NOMO-1 treated with DMSO at 0.1 percent for 48 hours (cell line): ENCODE measurements at regions not wholly inside any gene's neighbourhood (a gene's known extent, or its start where the extent isn't known, plus 50 kb on each side); places are given as distances from the start of the nearest gene placed in this dataset.
"Not testable (repeated sequence)": the region's sequence is repeated elsewhere in the genome, so short reads cannot be mapped to it uniquely, and the experiment has no call there.

Experiments used
- DNase-seq: peaks from one replicate; lab custom pipeline; 2025; ENCODE audit not compliant: unreplicated experiment; lab: John Stamatoyannopoulos, UW

GRCh38 chr3:81989758-81990157 is 228.3 kb upstream of the GBE1 start:
- DNase-seq = no peak

DNA sequence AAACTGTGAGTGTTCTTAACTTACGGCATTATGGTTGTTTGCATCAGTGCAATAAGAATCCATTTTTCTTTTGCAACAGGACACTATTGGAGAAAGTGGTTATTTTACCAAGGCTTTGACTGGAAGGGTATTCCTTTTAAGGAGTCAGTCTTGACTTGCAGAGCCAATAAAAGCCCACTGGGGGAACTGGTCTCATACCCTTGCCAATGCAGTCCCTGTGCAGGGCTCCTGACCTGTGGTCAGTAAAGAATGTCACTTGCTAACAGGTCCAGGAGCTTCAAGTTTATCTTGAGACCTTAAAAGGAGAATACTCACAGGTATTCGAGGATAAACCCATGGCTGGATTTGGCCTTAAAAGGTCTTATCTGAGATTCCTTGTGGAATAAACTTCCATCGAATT is 227.8 kb upstream of the GBE1 start:
- DNase-seq = no peak

DNA sequence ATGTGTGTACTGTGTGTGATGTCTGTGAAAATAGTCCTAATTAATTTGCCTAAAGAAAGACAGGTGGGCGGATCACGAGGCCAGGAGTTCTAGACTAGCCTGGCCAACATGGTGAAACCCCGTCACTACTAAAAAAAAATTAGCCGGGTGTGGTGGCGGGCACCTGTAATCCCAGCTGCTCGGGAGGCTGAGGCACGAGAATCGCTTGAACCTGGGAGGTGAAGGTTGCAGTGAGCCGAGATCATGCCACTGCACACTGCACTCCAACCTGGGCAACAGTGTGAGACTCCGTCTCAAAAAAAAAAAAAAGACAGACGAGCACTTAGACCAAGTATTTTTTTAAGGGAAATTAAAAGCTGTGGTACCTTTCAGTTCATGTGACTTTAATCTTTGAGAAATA is 226.0 kb upstream of the GBE1 start:
- DNase-seq = not testable (repeated sequence)

- DNase-seq = no peak
These were observed 224.7 kb upstream of the GBE1 start for GRCh38 chr3:81985996-81986723.

GRCh38 chr3:81983382-81983781 is 221.9 kb upstream of the GBE1 start:
- DNase-seq = no peak

GRCh38 chr3:81980596-81981494 is 219.4 kb upstream of the GBE1 start:
- DNase-seq = peak; percentile 12

DNA sequence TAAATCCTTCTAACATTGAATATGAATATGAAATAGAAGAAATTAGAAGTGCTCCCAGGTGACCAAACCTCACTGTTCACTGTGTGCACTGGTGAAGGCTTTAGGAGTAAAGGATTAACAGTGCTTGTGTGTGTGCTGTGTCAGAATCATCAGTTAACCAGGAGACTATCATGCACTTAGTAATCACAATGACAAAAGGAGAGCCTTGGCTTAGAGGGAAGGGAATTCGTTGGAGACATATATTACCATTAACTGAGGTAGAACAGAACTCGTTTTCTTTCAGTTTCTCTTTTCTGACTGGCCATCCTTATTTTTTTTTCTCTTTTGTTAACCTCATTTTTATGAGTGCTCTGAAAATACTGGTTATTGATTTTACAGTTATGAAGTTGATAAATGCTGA is 213.3 kb upstream of the GBE1 start:
- DNase-seq = no peak

DNA sequence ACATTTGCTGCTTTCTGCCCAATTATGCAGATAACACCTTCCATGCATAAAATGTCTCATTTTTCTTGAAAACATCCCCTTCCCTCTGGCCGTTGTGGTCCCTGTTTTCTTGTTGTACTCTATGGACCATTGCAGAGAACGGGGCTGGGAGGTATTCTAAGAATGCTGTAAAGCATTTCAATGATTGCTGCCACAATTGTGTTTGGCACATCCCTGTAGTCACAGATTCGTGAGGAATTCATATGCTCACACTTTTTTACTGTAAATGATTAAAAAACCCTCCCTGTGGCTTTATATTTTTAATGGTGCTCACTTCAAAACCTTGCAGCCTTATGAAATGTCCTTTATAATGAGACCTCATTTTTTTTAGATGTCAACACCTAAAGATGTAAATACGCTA is 207.2 kb upstream of the GBE1 start:
- DNase-seq = no peak

DNA sequence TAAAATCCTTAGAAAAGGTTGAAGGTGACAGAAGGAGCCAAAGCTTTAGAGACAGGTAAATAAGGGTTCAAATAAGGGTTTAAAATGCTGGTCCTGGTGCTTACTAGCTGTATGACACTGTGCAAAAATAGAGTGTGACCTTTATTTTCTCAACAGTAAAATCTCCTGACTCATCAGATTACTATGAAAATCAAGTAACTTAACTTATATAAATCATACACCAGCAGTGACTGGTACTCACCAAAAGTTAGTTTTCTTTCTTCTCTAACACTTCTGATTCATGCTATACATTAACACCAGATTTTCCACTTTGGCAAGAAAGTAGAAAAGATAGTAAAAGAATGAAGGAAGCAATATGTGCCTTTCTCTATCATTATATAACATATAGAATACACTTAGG is 205.9 kb upstream of the GBE1 start:
- DNase-seq = no peak

GRCh38 chr3:81965696-81966095 is 204.3 kb upstream of the GBE1 start:
- no peak for DNase-seq

GRCh38 chr3:81962396-81962795 is 201.0 kb upstream of the GBE1 start:
- no peak for DNase-seq

- no peak for DNase-seq
These were observed 197.7 kb upstream of the GBE1 start for GRCh38 chr3:81958972-81959640.

- DNase-seq = no peak
These were observed 194.4 kb upstream of the GBE1 start for GRCh38 chr3:81955878-81956277.

DNA sequence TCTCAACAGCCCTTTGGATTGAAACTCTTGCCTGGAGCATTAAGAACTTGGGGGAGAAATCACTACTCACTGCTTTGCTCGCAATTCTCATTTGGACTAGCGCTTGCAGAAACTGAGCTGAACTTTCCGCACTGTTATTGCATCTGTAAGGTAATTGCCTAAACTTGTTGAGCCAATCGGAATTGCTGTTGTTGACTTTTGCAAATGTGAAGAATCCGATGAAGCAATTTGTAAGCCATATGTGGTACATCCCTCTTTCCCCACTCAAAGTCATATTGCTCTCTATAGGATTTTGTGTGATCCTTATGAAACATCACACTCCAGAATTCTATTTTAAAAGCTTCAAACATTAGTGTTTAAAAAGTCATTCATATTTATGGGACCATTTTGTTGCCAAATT is 191.7 kb upstream of the GBE1 start:
- DNase-seq = no peak

DNA sequence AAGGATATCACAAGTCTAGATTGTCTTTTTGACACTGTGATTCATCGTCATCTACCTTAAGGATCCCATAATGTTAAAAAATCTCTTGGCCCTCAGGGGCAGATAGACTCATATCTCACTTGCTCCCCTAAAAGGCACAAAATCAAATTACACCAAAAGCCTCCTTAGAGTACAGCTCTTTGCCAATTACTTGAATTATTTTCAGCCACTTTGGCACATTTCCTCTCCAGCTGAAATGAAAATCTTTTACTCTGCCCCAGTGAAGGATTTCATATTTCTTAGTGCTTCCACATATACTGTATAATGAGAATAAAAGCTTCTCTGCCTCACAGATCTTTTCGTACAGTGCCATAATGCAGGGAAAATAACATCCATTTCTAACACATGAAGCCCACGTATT is 190.7 kb upstream of the GBE1 start:
- no peak for DNase-seq

GRCh38 chr3:81951636-81952035 is 190.2 kb upstream of the GBE1 start:
- no peak for DNase-seq

- no peak for DNase-seq
These were observed 189.7 kb upstream of the GBE1 start for GRCh38 chr3:81951106-81951505.

DNA sequence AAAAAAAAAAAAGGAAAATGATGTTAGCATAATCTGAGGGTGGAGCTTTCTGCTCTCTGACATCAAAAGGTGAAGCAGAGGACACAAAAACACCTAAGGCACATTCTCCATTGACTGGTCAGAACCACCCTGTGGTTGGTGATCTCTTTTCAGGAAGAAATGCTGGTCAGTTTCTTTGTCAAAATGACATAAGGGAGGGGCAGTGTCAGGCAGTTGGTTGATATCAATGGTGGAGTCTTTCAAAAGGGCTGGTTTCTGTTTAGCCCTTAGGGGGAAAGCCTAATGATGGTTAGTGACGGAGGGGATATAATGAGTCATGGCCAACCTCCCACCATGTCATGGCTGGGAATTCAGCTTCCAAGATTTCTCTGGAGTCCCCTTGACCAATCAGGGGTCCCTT is 185.9 kb upstream of the GBE1 start:
- no peak for DNase-seq

DNA sequence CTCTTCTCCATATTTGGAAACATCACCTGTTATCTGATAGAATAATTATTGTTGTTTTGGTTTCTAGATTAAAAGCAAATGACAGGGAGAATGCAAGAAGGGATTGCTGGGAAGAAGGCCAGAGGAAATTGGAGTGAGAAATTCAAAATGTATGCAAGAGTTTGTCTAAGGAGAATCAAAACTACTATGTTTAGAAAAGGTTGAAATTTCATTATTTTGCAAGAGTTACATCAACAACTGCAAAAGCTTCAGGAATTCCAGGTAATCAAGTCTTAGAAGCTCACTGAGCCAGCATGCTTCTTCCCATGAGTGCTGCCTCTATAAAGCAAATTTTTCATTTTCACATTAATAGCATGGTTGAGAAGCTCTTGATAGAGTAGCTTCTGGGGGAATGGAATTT is 177.2 kb upstream of the GBE1 start:
- DNase-seq = no peak

DNA sequence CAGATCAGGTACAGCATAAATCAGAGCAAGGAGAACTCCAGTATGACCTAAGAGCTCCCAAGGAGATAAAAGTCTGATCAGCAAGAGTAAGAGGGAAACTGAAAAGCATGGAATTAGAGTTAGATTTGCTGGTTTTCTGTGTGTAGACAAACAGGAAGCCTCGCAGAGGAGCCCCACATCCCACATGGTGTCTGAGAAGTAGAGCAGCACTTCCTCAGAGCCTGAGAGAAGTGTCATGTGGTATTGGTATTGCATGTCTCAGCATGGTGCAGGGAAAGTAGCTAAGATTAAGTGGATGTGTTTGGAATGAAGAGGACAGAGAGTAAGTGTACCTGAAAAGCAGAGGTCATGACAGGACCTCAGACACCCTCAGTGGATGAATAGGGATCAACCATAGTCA is 175.4 kb upstream of the GBE1 start:
- DNase-seq = no peak

- DNase-seq = no peak
These were observed 171.2 kb upstream of the GBE1 start for GRCh38 chr3:81932681-81933080.
